Central memory CD8-positive, alpha-beta T cell (primary cell): ENCODE measurements at regions not wholly inside any gene's neighbourhood (a gene's known extent, or its start where the extent isn't known, plus 50 kb on each side); places are given as distances from the start of the nearest gene placed in this dataset.
"Not testable (repeated sequence)": the region's sequence is repeated elsewhere in the genome, so short reads cannot be mapped to it uniquely, and the experiment has no call there.

Experiments
- ATAC-seq: fragments of 150-1000 bp; cut with Tn5 transposase; replicated peaks from 2 replicates; pipeline ENCODE4 v1.10.0; 2022; ENCODE audit warnings: mild to moderate bottlenecking, moderate FRiP score, moderate number of reproducible peaks; ENCODE audit not compliant: poor library complexity, severe bottlenecking; ENCODE audit errors: extremely low read depth
- DNase-seq, 2 donors: peaks; one replicate each; pipeline ENCODE4 v3.0.0; 2021; ENCODE audit warnings: low spot score in 2 of 2
- H3K27ac Mint-ChIP-seq: one replicate; pipeline ENCODE4 v1.8.0; 2022; ENCODE audit warnings: low read depth, mild to moderate bottlenecking, moderate library complexity, mixed read lengths
- H3K27me3 Mint-ChIP-seq: one replicate; pipeline ENCODE4 v1.8.0; 2022; ENCODE audit warnings: mixed read lengths
- H3K36me3 Mint-ChIP-seq: one replicate; pipeline ENCODE4 v1.8.0; 2022; ENCODE audit warnings: mild to moderate bottlenecking, moderate library complexity, mixed read lengths; ENCODE audit not compliant: insufficient read depth
- H3K4me1 Mint-ChIP-seq: one replicate; pipeline ENCODE4 v1.8.0; 2022; ENCODE audit warnings: mixed read lengths
- H3K4me3 Mint-ChIP-seq: one replicate; pipeline ENCODE4 v1.8.0; 2022; ENCODE audit warnings: mild to moderate bottlenecking, moderate library complexity, mixed read lengths
- H3K9me3 Mint-ChIP-seq: one replicate; pipeline ENCODE4 v1.8.0; 2022; ENCODE audit warnings: mixed read lengths

DNA sequence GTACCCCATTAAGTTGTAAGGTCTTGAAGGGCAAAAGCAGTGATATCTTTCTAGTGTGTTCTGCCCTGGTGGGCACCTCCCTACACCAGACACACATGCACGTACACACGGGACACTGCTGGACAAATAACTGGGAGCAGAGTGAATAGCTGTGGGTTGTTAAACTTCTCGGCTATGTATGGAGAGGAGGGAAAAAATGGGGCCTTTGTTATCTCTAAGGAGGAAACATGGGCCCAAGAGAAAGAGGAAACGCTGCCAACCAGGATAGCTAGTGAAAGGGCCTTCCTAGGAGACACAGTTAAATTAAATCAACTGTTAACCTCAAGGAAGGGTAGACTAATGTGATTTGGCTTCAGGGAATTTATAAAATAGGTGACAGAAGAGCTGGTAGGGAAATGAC lies 169.7 kb downstream of the MYLK4 start:
- Mint-ChIP-seq H3K27me3 (peaks cover 66% of the 10 kb centered on the region), H3K4me3 (no peak overlapping the region)

DNA sequence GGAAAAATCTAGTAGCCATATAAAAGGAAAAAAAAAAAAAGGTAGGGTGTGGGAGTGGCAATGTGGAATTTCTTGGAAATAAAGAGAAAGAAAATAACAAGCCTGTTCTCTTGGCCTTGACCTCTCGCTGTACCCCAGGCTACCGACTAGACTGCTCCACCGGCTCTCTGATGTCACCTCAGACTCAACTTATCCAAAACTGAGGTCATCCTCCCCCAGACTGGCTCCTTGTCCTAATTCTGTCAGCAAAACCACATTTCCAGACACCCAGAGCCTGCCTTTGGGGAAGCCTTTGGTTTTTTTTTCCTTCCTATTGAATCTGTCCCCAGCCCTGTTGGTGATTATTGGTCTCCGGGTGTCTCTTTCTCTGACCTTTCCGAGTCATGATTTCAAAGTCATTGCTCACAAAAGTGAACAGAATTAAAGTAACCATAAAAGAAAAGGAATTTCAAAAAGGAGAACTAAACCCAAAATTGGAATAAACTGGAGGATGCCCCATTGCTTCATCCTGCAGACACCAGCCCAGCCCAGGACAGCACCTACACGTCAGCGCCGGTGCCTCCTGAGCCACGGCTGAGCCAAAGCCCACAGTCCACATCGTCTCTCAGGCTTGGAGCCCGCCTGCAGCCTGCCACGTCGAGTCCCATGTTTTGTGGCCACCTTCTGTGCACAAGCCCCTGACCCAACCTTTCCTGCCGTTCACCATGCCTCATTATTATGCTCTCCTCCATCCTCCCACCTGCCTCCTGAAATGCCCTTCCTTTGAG lies 170.7 kb downstream of the MYLK4 start:
- Mint-ChIP-seq H3K4me1 (no peaks in the 10 kb centered on the region), H3K4me3 (no peak overlapping the region), H3K27ac (no peak overlapping the region), H3K9me3 (no peaks in the 10 kb centered on the region), H3K36me3 (no peaks in the 10 kb centered on the region), H3K27me3 (peaks cover 72% of the 10 kb centered on the region)
- DNase-seq (no peak), ATAC-seq (no peak)

More for the DNA sequence above, 169.7 kb downstream of the MYLK4 start:
- H3K4me1 Mint-ChIP-seq = no peaks in the 10 kb centered on the region
- DNase-seq = no peak
- ATAC-seq = no peak
- H3K9me3 Mint-ChIP-seq = no peaks in the 10 kb centered on the region
- no peaks in the 10 kb centered on the region for H3K36me3 Mint-ChIP-seq
- H3K27ac Mint-ChIP-seq = no peak overlapping the region

DNA sequence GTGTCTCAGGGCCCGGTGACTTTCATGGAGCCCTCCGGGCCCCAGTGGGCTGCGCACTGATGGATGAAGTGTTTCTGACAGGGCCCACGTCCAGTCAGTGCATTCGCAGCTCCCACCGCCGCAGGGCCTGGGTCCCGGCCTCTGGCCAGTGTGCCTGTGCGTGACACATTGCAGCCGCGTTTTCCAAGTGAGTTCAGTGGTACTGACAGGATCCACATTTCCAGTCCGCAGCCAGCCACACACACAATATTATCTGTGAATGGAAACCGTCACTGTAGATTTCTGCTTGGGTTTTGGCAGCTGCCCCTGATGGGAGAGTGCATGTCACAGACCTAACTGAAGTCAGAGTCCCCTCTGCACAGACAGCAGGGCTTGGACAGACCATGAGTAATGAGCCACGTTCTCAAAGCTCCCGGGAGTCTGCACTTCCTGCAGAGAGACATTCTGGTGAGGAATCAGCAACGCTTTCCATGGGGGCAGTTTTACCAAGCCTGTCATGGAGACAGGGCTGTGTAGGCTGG lies 171.4 kb downstream of the MYLK4 start:
- H3K36me3 Mint-ChIP-seq = no peaks in the 10 kb centered on the region
- H3K27me3 Mint-ChIP-seq = peaks cover 79% of the 10 kb centered on the region
- H3K27ac Mint-ChIP-seq = no peak overlapping the region
- no peaks in the 10 kb centered on the region for H3K9me3 Mint-ChIP-seq
- no peaks in the 10 kb centered on the region for H3K4me1 Mint-ChIP-seq
- ATAC-seq (no peak), DNase-seq (no peak)
- no peak overlapping the region for H3K4me3 Mint-ChIP-seq

DNA sequence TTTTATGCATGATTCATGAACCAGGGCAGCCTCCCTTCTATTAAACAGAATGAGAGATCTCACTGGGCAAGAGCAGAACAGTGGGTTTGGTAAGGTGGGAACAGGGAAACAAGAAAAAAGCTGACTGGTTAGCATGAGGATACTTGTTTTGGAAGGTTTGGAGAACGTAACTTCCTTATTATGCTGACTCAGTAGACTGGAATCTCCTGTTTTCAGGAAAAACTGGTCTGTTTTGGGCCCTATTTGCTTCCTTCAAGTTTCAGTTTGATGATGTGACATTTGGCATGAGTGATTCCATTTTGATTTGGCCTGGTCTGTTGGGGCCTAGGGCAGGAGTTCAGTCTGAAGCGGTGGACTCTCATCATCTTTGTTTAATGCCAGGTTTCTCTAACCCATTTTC lies 172.0 kb downstream of the MYLK4 start:
- peaks cover 82% of the 10 kb centered on the region for H3K27me3 Mint-ChIP-seq
- no peak overlapping the region for H3K4me3 Mint-ChIP-seq
- H3K9me3 Mint-ChIP-seq = no peaks in the 10 kb centered on the region
- no peaks in the 10 kb centered on the region for H3K36me3 Mint-ChIP-seq
- H3K27ac Mint-ChIP-seq = no peak overlapping the region
- DNase-seq (no peak), ATAC-seq (no peak)
- H3K4me1 Mint-ChIP-seq = no peaks in the 10 kb centered on the region

DNA sequence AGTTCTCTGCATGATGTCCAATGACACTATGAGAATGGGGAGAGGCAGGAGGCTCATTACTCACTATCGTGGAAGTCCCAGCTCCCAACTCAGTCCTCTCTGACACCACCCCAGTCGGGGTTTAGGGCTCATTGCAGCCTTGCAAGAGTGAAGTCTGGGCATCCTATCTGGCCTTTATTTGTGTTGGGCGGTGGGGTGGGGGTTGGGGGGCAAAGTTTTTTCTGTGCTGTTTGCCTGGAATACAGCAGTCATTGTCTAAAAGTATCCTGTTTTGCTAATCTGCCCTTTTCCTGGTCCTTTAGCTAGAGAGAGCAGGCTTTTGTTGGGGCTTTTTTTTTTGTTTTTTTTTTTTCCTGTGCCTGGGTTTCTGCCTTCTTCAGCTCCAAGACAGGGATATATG lies 174.2 kb downstream of the MYLK4 start:
- Mint-ChIP-seq H3K36me3 (no peaks in the 10 kb centered on the region), H3K4me1 (no peaks in the 10 kb centered on the region), H3K9me3 (no peaks in the 10 kb centered on the region), H3K27ac (no peak overlapping the region), H3K4me3 (no peak overlapping the region), H3K27me3 (peaks cover 79% of the 10 kb centered on the region)
- no peak for ATAC-seq
- DNase-seq = no peak

DNA sequence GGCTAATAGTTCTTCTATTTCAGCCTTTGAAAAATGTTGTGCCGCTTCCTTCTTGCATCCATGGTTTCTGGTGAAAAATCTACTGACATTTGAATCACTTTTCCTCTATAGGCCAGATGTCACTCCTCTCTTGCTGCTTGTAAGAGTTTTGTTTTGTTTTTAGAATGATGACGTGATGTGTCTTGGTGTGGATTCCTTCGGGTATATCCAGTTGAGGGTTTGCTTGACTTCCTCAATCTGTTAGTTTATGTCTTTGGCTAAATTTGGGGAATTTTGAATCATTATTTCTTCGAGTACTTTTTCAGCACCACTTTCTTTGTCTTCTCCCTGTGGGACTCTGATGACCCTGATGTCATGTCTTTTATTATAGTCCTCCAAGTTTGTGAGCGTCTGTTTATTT lies 175.5 kb downstream of the MYLK4 start:
- no peaks in the 10 kb centered on the region for H3K36me3 Mint-ChIP-seq
- peaks cover 69% of the 10 kb centered on the region for H3K27me3 Mint-ChIP-seq
- no peak overlapping the region for H3K27ac Mint-ChIP-seq
- DNase-seq = no peak
- ATAC-seq = no peak
- H3K9me3 Mint-ChIP-seq = no peaks in the 10 kb centered on the region
- no peaks in the 10 kb centered on the region for H3K4me1 Mint-ChIP-seq
- no peak overlapping the region for H3K4me3 Mint-ChIP-seq

DNA sequence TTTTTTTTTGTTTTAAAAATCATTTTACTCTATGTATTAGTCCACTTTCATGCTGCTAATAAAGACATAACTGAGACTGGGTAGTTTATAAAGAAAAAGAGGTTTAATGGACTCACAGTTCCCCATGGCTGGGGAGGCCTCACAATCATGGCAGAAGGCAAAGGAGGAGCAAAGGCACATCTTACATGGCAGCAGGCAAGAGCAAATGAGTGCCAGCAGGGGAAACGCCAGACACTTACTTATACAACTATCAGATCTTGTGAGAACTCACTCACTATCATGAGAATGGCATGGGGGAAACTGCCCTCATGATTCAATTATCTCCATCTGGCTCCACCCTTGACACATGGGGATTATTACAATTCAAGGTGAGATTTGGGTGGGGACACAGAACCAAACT lies 181.3 kb downstream of the MYLK4 start:
- not testable (repeated sequence) for H3K4me3 Mint-ChIP-seq, H3K9me3 Mint-ChIP-seq, DNase-seq, H3K36me3 Mint-ChIP-seq, H3K27ac Mint-ChIP-seq, ATAC-seq, H3K4me1 Mint-ChIP-seq
- peaks cover 52% of the 10 kb centered on the region for H3K27me3 Mint-ChIP-seq

DNA sequence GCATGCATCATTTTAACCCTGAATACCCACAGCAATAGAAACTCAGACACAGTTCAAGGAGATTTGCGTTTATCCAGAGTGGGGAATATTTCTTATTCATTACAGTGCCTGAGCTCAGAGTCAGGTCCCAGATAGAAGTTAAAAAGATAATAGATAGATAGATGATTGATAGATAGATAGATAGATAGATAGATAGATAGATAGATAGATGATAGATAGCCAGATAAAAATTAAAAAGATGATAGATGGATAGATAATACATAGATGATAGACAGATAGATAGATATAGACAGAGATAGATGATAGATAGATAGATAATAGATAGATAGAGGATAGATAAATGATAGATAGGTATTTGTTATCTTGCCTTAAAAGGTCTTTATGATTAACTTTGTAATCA lies 184.7 kb downstream of the MYLK4 start:
- Mint-ChIP-seq H3K36me3 (no peaks in the 10 kb centered on the region), H3K9me3 (peaks cover 5% of the 10 kb centered on the region), H3K27ac (no peak overlapping the region), H3K4me1 (peaks cover 9% of the 10 kb centered on the region), H3K27me3 (peaks cover 47% of the 10 kb centered on the region), H3K4me3 (no peak overlapping the region)
- ATAC-seq (no peak), DNase-seq (no peak)

DNA sequence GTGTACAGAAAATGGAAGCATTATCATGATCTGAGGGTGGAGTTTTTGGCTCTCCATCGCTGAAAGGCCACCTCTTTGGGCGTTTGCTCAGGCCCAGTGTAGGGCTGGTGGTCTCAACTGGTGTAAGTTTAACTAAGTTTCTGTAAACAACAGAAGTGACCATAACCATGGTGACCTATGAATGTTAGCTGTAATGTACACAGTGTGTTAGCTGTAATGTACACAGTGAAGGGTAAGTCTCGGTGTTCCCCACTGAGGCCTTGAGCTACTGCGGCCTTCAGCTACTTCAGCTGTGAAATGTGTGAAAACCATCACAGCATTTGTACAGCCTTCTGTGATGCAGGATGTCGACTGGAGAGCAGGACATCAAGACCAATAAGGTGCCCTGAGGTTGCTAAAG lies 185.2 kb downstream of the MYLK4 start:
- ATAC-seq (no peak), DNase-seq (no peak)
- Mint-ChIP-seq H3K27me3 (peaks cover 53% of the 10 kb centered on the region), H3K36me3 (no peaks in the 10 kb centered on the region), H3K27ac (no peak overlapping the region), H3K4me1 (peaks cover 9% of the 10 kb centered on the region), H3K9me3 (peaks cover 5% of the 10 kb centered on the region), H3K4me3 (no peak overlapping the region)

DNA sequence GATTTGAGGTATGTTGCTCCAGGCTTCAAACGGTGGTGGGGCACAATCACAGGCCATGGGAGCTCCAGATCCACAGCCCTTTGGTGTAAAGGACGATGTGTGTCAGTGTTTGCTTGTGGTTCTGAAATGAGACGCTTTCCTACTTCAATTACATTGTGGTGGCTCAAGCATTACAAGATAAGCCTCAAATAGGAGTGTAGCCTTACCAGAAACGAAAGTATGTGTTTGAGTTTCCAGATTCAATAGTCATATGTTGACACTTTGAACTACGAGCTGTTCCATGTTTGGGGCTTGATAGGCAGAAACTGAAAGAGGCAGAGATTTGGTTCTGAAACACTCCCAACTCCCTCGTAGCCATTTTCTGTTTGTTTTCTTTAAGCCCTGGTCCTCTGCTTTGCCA lies 187.1 kb downstream of the MYLK4 start:
- DNase-seq (no peak), ATAC-seq (no peak)
- Mint-ChIP-seq H3K4me1 (peaks cover 9% of the 10 kb centered on the region), H3K4me3 (no peak overlapping the region), H3K27ac (no peak overlapping the region), H3K36me3 (no peaks in the 10 kb centered on the region), H3K9me3 (no peaks in the 10 kb centered on the region), H3K27me3 (peaks cover 65% of the 10 kb centered on the region)

DNA sequence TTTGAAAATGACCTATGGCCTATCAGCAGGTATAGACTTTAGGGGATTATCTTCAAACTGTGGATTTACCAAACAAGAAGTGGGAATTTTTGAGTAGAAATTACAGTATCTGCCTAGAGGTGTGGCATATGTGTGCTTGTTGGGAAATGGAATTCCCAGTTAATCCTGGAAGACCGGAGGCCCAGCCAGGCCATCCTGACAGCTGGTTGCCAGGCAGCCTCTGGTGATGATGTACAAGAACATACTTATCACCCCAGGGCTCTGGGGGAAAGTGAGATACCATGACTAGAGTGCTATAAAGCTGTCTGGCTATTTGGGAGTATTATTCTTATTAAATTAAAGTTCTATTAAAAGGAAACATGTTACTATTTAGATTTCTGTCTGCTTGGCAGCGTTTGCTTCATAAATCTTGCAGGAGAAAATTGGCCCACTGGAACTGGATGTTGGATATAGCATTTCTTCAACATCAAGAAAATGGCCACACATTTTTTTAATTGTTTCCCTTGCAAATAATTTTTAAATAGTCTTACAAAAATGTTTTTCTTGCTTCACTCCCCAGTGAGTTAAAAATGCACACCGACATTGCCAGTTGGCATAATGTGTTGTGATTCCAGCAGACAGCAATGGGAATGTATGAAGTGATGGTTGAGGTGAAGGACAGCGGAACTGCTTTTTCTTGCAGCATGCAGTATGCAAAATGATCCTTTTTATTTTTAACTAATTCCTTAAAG lies 187.8 kb downstream of the MYLK4 start:
- DNase-seq (no peak), ATAC-seq (no peak)
- Mint-ChIP-seq H3K27me3 (peaks cover 64% of the 10 kb centered on the region), H3K27ac (no peak overlapping the region), H3K4me1 (peaks cover 9% of the 10 kb centered on the region), H3K4me3 (no peak overlapping the region), H3K36me3 (no peaks in the 10 kb centered on the region), H3K9me3 (no peaks in the 10 kb centered on the region)

DNA sequence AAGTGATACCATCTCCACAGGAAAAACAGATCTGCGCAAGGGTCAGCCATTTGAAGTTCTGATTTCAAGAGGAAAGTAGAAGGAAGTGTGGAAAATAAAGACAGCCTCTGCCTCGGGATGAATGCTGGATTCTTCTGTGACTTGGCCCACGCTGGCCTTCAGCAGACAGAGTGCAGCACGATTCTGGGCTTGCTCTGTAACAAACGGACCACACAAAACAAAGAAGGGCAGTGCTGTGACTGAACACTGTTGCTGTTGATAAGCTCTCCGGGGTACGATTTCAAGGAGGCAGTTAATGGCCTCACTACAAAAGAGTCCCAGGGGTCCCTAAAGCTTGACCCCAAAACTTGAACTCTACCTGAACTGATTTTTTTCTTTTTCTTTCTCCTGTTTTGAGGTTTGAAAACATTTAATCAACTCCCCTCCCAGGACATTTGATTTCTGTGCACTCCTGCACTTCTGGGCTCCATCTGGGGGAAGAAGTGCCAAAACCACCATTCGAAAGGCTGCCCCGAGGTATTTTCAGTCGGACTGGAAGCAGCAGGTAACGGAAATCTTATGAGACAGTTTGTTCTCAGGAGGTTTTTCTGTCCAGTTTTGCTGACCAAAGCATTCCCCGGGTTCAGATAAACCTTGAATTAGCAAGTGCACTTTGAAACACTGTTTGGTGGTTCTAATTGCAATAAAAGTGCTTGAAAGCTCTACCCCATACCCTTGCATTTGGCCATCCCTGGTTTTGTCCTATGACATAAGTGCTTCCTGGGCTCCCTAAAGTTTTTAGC lies 189.6 kb downstream of the MYLK4 start:
- Mint-ChIP-seq H3K4me1 (peaks cover 9% of the 10 kb centered on the region), H3K27me3 (peaks cover 64% of the 10 kb centered on the region), H3K4me3 (no peak overlapping the region), H3K36me3 (no peaks in the 10 kb centered on the region), H3K9me3 (no peaks in the 10 kb centered on the region), H3K27ac (no peak overlapping the region)
- DNase-seq = no peak
- ATAC-seq = no peak
